DOHH2 (cell line): ENCODE measurements at regions not wholly inside any gene's neighbourhood (a gene's known extent, or its start where the extent isn't known, plus 50 kb on each side); places are given as distances from the start of the nearest gene placed in this dataset.

Experiments
- H3F3A ChIP-seq: fragments of 200-600 bp; sonication (generic), shearing (Covaris generic); 2 replicates; pipeline ENCODE4 v1.6.0; 2016; ENCODE audit warnings: antibody characterized with exemption, mild to moderate bottlenecking; ENCODE audit not compliant: control insufficient read depth, insufficient read depth
- H3K27ac ChIP-seq: fragments of 200-600 bp; sonication (generic); 2 replicates; pipeline ENCODE4 v1.5.1; 2014; ENCODE audit warnings: low read depth, mild to moderate bottlenecking, low read length, moderate library complexity
- H3K27me3 ChIP-seq: fragments of 200-600 bp; sonication (generic); 2 replicates; pipeline ENCODE4 v1.6.1; 2014; ENCODE audit warnings: mild to moderate bottlenecking, low read length, mixed read lengths; ENCODE audit not compliant: control insufficient read depth
- H3K36me3 ChIP-seq: fragments of 200-600 bp; sonication (generic); 2 replicates; pipeline ENCODE4 v1.6.1; 2014; ENCODE audit warnings: mild to moderate bottlenecking, low read length, moderate library complexity, mixed read lengths; ENCODE audit not compliant: control insufficient read depth
- H3K4me1 ChIP-seq: fragments of 200-600 bp; sonication (generic); 2 replicates; pipeline ENCODE4 v1.6.1; 2014; ENCODE audit warnings: mild to moderate bottlenecking, low read length, mixed read lengths; ENCODE audit not compliant: control insufficient read depth
- H3K4me2 ChIP-seq: fragments of 200-600 bp; sonication (generic); 2 replicates; pipeline ENCODE4 v1.6.0; 2014; ENCODE audit warnings: mild to moderate bottlenecking, low read length, moderate library complexity
- H3K4me3 ChIP-seq: fragments of 200-600 bp; sonication (generic); 2 replicates; pipeline ENCODE4 v1.5.1; 2014; ENCODE audit warnings: mild to moderate bottlenecking, low read length, mixed read lengths
- H3K79me2 ChIP-seq: fragments of 200-600 bp; sonication (generic); 2 replicates; pipeline ENCODE4 v1.6.1; 2014; ENCODE audit warnings: mild to moderate bottlenecking, low read length, mixed read lengths; ENCODE audit not compliant: control insufficient read depth
- H3K9me2 ChIP-seq: fragments of 200-600 bp; sonication (generic); replicated peaks from 2 replicates; pipeline ENCODE4 v1.6.1; 2014; ENCODE audit warnings: mild to moderate bottlenecking, low read length, mixed read lengths; ENCODE audit not compliant: control insufficient read depth
- H3K9me3 ChIP-seq: fragments of 200-600 bp; sonication (generic); 2 replicates; pipeline ENCODE4 v1.6.1; 2014; ENCODE audit warnings: antibody characterized with exemption, low read length, mixed read lengths; ENCODE audit not compliant: control insufficient read depth, insufficient read depth
- H4K20me1 ChIP-seq: fragments of 200-600 bp; sonication (generic); 2 replicates; pipeline ENCODE4 v1.6.0; 2014; ENCODE audit warnings: low read depth, mild to moderate bottlenecking, antibody characterized with exemption, low read length, moderate library complexity; ENCODE audit not compliant: control insufficient read depth, insufficient read depth
- EZH2phosphoT487 ChIP-seq: fragments of 200-600 bp; sonication (generic); IDR thresholded peaks from 2 replicates; pipeline ENCODE4 v1.6.1; 2017; ENCODE audit warnings: borderline replicate concordance, mild to moderate bottlenecking, antibody characterized with exemption, low read length, moderate library complexity, mixed read lengths
- TF ChIP-seq, protein P1 (sequence below): fragments of 200-600 bp; sonication (generic); IDR thresholded peaks from one replicate; pipeline ENCODE4 v1.5.1; 2014; ENCODE audit warnings: antibody characterized with exemption, mild to moderate bottlenecking, low read depth, low read length; ENCODE audit not compliant: poor library complexity, severe bottlenecking

DNA sequence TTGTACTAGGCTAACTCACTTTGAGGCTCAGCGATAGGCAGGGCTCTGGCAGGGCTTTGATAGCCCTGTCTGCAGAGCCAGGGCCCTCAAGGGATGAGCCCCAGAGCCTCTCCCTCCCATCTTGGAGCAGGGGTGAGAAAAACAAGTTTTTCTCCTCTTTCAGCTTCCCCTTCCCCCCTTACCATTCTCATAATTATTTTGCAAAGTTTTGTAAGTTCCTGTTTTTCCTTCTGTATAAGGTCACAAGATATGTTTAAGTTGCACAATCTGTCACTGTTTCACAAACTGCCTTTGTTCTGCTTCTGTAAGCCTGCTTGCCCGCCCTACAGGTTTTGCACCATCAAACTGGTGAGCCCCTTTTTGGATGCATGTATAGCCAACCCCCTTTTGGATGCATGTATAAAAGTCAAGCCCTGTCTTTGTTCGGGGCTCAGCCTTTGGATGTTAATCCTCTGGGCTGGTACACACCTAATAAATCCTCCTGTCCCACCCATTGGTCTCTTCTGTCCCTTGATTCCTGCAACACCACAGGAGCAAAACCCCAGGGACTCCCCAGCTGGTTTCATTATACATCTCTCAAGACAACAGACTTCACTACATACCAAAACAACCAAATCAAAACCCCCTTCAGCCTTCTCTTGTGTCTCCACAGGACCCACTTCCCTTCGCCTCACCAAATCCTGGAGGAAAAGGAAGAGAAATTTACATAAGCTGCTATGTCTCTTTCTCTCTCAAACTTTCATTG is 52.5 kb upstream of the RESF1 start:
- H4K20me1 ChIP-seq, result no peaks in the 10 kb centered on the region
- H3K4me1 ChIP-seq, result peaks cover 32% of the 10 kb centered on the region
- peaks cover 25% of the 10 kb centered on the region for H3K9me3 ChIP-seq
- no peaks in the 10 kb centered on the region for H3K9me2 ChIP-seq
- peaks cover 4% of the 10 kb centered on the region; the same call in 1 of the 2 replicates for H3K36me3 ChIP-seq
- no peaks in the 10 kb centered on the region for H3K27me3 ChIP-seq
- peak overlapping the region; percentile 68 for H3K27ac ChIP-seq
- H3F3A ChIP-seq, result peaks cover 6% of the 10 kb centered on the region; the same call in 1 of the 2 replicates
- peak overlapping the region; percentile 41 for H3K4me2 ChIP-seq
- TF ChIP-seq, protein P1, sequence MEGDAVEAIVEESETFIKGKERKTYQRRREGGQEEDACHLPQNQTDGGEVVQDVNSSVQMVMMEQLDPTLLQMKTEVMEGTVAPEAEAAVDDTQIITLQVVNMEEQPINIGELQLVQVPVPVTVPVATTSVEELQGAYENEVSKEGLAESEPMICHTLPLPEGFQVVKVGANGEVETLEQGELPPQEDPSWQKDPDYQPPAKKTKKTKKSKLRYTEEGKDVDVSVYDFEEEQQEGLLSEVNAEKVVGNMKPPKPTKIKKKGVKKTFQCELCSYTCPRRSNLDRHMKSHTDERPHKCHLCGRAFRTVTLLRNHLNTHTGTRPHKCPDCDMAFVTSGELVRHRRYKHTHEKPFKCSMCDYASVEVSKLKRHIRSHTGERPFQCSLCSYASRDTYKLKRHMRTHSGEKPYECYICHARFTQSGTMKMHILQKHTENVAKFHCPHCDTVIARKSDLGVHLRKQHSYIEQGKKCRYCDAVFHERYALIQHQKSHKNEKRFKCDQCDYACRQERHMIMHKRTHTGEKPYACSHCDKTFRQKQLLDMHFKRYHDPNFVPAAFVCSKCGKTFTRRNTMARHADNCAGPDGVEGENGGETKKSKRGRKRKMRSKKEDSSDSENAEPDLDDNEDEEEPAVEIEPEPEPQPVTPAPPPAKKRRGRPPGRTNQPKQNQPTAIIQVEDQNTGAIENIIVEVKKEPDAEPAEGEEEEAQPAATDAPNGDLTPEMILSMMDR, result no peak
- TF ChIP-seq EZH2phosphoT487, result no peak
- H3K4me3 ChIP-seq, result peak overlapping the region; percentile 15
- H3K79me2 ChIP-seq, result no peaks in the 10 kb centered on the region

DNA sequence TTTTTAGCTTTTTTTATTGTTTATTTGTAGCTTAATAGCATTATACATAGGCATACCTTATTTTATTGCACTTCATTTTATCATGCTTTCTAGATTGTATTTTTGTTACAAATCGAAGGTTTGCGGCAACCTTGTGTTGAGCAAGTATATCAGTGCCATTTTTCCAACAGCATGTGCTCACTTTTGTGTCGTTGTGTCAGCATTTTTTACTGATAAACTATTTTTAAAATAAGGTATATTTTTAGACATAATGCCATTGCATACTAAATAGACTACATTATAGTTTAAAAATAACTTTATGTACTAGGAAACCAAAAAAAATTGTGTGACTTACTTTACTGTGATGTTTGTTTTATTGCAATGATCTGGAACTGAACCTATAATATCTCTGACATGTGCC is 56.2 kb upstream of the RESF1 start:
- peaks cover 40% of the 10 kb centered on the region for H3K9me3 ChIP-seq
- peaks cover 8% of the 10 kb centered on the region; the same call in 1 of the 2 replicates for H3K36me3 ChIP-seq
- no peaks in the 10 kb centered on the region for H3K27me3 ChIP-seq
- no peaks in the 10 kb centered on the region for H3K9me2 ChIP-seq
- H3K4me1 ChIP-seq, result peaks cover 56% of the 10 kb centered on the region
- TF ChIP-seq, protein P1, result no peak
- TF ChIP-seq EZH2phosphoT487, result no peak
- H3F3A ChIP-seq, result peaks cover 16% of the 10 kb centered on the region
- H4K20me1 ChIP-seq, result no peaks in the 10 kb centered on the region
- H3K4me3 ChIP-seq, result no peak overlapping the region
- no peaks in the 10 kb centered on the region for H3K79me2 ChIP-seq
- H3K4me2 ChIP-seq, result no peak overlapping the region
- no peak overlapping the region for H3K27ac ChIP-seq

DNA sequence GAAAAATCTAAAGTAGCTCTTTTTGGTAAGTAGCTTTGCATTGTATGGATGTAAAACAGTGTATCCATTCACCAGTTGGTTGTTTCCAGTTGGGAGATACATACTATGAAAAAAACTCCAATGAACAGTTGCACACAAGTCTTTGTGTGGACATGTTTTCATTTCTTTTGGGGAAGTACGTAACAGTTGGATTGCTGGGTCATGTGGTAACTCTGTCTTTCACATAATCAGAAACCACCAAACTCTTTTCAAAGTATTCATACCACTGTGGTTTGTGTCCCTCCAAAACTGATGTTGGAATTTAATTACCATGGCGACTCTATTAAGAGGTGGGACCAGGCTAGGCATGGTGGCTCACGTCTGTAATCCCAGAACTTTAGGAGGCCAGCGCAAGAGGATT is 58.9 kb upstream of the RESF1 start:
- TF ChIP-seq EZH2phosphoT487, result no peak
- H3K4me3 ChIP-seq, result no peak overlapping the region
- H3K27me3 ChIP-seq, result no peaks in the 10 kb centered on the region
- peaks cover 10% of the 10 kb centered on the region for H3K36me3 ChIP-seq
- peaks cover 55% of the 10 kb centered on the region for H3K4me1 ChIP-seq
- no peaks in the 10 kb centered on the region for H3K79me2 ChIP-seq
- no peak overlapping the region for H3K27ac ChIP-seq
- peaks cover 17% of the 10 kb centered on the region; the same call in 1 of the 2 replicates for H3K9me3 ChIP-seq
- H4K20me1 ChIP-seq, result no peaks in the 10 kb centered on the region
- H3F3A ChIP-seq, result peaks cover 26% of the 10 kb centered on the region
- H3K9me2 ChIP-seq, result no peaks in the 10 kb centered on the region
- H3K4me2 ChIP-seq, result 0 out of 2 replicates have a peak overlapping the region, but pooled peaks have one; percentile 1

DNA sequence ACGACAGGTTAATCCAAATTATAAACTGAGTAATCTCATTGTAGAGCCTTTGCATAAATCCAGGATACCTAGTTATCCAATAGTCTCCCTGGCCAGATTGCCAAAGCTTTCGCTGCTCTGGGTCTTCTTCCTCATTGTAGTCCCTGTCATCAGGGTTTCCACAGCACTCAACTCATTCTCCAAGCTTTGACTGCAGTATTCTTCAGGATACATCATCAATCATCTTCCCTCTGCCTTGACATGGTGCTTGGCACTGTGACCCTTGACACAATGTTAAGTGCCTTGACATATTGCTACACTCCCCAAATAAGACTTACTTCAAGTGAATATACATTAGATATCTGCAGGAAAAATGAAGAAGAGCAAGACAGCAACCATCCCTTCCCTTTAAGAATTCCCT is 60.1 kb upstream of the RESF1 start:
- Histone ChIP-seq H3K9me3 (peaks cover 27% of the 10 kb centered on the region; the same call in 1 of the 2 replicates), H4K20me1 (no peaks in the 10 kb centered on the region), H3K36me3 (peaks cover 19% of the 10 kb centered on the region), H3F3A (peaks cover 26% of the 10 kb centered on the region), H3K27ac (peak overlapping the region; percentile 98), H3K9me2 (no peaks in the 10 kb centered on the region), H3K27me3 (no peaks in the 10 kb centered on the region), H3K4me3 (peak overlapping the region; percentile 8; the same call in 1 of the 2 replicates), H3K4me2 (no peak overlapping the region), H3K79me2 (no peaks in the 10 kb centered on the region), H3K4me1 (peaks cover 64% of the 10 kb centered on the region)
- no peak for TF ChIP-seq EZH2phosphoT487
- TF ChIP-seq, protein P1, result no peak
